ENCODE measurements at regions not wholly inside any gene's neighbourhood (a gene's known extent, or its start where the extent isn't known, plus 50 kb on each side); places are given as distances from the start of the nearest gene placed in this dataset.

- TF ChIP-seq CTCF (IDR thresholded peaks at IDR 0.05; ENCODE audit: low read depth, low read length, poor library complexity, severe bottlenecking): no peak
- TF ChIP-seq EZH2phosphoT487 (IDR thresholded peaks at IDR 0.05; ENCODE audit: borderline replicate concordance, low read length): no peak
Measured at GRCh38 chr1:191419842-191420241, 738.4 kb upstream of the RGS18 start.
